ENCODE measurements at regions not wholly inside any gene's neighbourhood (a gene's known extent, or its start where the extent isn't known, plus 50 kb on each side); places are given as distances from the start of the nearest gene placed in this dataset.

DNA sequence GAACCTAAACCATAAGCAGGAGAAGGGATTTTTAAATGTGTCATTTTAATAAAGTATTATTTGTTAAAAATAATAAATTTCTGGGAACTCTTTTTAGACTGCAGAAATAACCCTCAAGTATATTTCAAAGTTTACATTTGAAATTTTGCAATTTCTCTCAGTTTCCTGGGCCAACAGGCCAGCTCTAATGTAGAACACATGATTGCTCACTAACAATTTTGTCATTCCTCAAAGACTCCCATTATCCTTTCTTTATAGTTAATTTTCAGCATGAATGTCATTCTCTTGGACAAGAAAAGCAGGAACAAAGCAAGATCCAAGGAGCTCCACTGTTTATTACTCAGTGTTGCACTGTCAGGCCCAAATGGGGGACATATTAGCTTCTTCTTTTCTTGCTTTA lies 119.4 kb upstream of the VANGL1 start:
- TF ChIP-seq, protein P1, sequence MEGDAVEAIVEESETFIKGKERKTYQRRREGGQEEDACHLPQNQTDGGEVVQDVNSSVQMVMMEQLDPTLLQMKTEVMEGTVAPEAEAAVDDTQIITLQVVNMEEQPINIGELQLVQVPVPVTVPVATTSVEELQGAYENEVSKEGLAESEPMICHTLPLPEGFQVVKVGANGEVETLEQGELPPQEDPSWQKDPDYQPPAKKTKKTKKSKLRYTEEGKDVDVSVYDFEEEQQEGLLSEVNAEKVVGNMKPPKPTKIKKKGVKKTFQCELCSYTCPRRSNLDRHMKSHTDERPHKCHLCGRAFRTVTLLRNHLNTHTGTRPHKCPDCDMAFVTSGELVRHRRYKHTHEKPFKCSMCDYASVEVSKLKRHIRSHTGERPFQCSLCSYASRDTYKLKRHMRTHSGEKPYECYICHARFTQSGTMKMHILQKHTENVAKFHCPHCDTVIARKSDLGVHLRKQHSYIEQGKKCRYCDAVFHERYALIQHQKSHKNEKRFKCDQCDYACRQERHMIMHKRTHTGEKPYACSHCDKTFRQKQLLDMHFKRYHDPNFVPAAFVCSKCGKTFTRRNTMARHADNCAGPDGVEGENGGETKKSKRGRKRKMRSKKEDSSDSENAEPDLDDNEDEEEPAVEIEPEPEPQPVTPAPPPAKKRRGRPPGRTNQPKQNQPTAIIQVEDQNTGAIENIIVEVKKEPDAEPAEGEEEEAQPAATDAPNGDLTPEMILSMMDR (IDR thresholded peaks at IDR 0.05; ENCODE audit: low read length): no peak
- no peak for TF ChIP-seq EZH2 (IDR thresholded peaks at IDR 0.05; ENCODE audit: borderline replicate concordance, low read length)

All from OCI-LY1 (cell line).